ENCODE measurements at regions not wholly inside any gene's neighbourhood (a gene's known extent, or its start where the extent isn't known, plus 50 kb on each side); places are given as distances from the start of the nearest gene placed in this dataset.

- Histone ChIP-seq H3K4me3 (replicated peaks; ENCODE audit: insufficient read depth, low read length) (no peak overlapping the region), H3K27ac (replicated peaks) (no peak overlapping the region), H3K27me3 (ENCODE audit: insufficient read depth, poor library complexity, severe bottlenecking) (no peaks in the 10 kb centered on the region)
- no peak for DNase-seq (ENCODE audit: low read depth in 1 of 2, low spot score in 1 of 2)
- TF ChIP-seq SPI1 (IDR thresholded peaks at IDR 0.05; ENCODE audit: borderline replicate concordance, low read depth) = no peak
- no peak for TF ChIP-seq REST (IDR thresholded peaks at IDR 0.05; ENCODE audit: insufficient replicate concordance, low read depth)
- no peak for TF ChIP-seq POLR2AphosphoS5 (IDR thresholded peaks at IDR 0.05; ENCODE audit: low read depth)
- TF ChIP-seq, protein P1, sequence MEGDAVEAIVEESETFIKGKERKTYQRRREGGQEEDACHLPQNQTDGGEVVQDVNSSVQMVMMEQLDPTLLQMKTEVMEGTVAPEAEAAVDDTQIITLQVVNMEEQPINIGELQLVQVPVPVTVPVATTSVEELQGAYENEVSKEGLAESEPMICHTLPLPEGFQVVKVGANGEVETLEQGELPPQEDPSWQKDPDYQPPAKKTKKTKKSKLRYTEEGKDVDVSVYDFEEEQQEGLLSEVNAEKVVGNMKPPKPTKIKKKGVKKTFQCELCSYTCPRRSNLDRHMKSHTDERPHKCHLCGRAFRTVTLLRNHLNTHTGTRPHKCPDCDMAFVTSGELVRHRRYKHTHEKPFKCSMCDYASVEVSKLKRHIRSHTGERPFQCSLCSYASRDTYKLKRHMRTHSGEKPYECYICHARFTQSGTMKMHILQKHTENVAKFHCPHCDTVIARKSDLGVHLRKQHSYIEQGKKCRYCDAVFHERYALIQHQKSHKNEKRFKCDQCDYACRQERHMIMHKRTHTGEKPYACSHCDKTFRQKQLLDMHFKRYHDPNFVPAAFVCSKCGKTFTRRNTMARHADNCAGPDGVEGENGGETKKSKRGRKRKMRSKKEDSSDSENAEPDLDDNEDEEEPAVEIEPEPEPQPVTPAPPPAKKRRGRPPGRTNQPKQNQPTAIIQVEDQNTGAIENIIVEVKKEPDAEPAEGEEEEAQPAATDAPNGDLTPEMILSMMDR (IDR thresholded peaks at IDR 0.05; ENCODE audit: insufficient read depth, low read length) = no peak
- no peak for TF ChIP-seq GABPA (IDR thresholded peaks at IDR 0.05; ENCODE audit: low read depth)
Observed at GRCh38 chr19:33960566-33960965, 163.9 kb downstream of the KCTD15 start.

DNA sequence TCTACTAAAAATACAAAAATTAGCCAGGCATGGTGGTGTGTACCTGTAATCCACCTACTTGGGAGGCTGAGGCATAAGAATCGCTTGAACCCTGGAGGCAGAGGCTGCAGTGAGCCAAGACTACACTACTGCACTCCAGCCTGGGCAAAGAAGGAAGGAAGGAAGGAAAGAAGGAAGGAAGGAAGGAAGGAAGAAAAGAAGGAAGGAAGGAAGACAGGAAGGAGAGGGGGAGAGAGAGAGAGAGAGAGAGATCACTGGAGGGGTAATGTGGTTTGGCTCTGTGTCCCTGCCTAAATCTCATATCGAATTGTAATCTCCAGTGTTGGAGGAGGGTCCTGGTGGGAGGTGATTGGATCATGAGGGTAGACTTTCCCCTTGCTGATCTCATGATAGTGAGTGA is 165.5 kb downstream of the KCTD15 start:
- Histone ChIP-seq H3K27me3 (ENCODE audit: insufficient read depth, poor library complexity, severe bottlenecking) (no peaks in the 10 kb centered on the region), H3K27ac (replicated peaks) (no peak overlapping the region), H3K4me3 (replicated peaks; ENCODE audit: insufficient read depth, low read length) (no peak overlapping the region)
- TF ChIP-seq GABPA (IDR thresholded peaks at IDR 0.05; ENCODE audit: low read depth) (no peak), REST (IDR thresholded peaks at IDR 0.05; ENCODE audit: insufficient replicate concordance, low read depth) (no peak), SPI1 (IDR thresholded peaks at IDR 0.05; ENCODE audit: borderline replicate concordance, low read depth) (no peak), POLR2AphosphoS5 (IDR thresholded peaks at IDR 0.05; ENCODE audit: low read depth) (no peak)
- TF ChIP-seq, protein P1 (IDR thresholded peaks at IDR 0.05; ENCODE audit: insufficient read depth, low read length) = no peak
- DNase-seq (ENCODE audit: low read depth in 1 of 2, low spot score in 1 of 2) = no peak

- DNase-seq (ENCODE audit: low read depth in 1 of 2, low spot score in 1 of 2) = no peak
- no peaks in the 10 kb centered on the region for H3K27me3 ChIP-seq (ENCODE audit: insufficient read depth, poor library complexity, severe bottlenecking)
- no peak overlapping the region for H3K27ac ChIP-seq (replicated peaks)
- H3K4me3 ChIP-seq (replicated peaks; ENCODE audit: insufficient read depth, low read length) = no peak overlapping the region
- TF ChIP-seq SPI1 (IDR thresholded peaks at IDR 0.05; ENCODE audit: borderline replicate concordance, low read depth) (no peak), REST (IDR thresholded peaks at IDR 0.05; ENCODE audit: insufficient replicate concordance, low read depth) (no peak), GABPA (IDR thresholded peaks at IDR 0.05; ENCODE audit: low read depth) (no peak), POLR2AphosphoS5 (IDR thresholded peaks at IDR 0.05; ENCODE audit: low read depth) (no peak)
- TF ChIP-seq, protein P1 (IDR thresholded peaks at IDR 0.05; ENCODE audit: insufficient read depth, low read length) = no peak
Observed at GRCh38 chr19:33963514-33963913, 166.8 kb downstream of the KCTD15 start.

Measured in HL-60 (cell line).